GM12801 (cell line): ENCODE measurements at regions not wholly inside any gene's neighbourhood (a gene's known extent, or its start where the extent isn't known, plus 50 kb on each side); places are given as distances from the start of the nearest gene placed in this dataset.

Source experiments
- CTCF ChIP-seq: IDR thresholded peaks from one replicate; pipeline ENCODE4 v1.5.1; 2011; ENCODE audit warnings: control low read depth; ENCODE audit not compliant: insufficient read length; ENCODE audit errors: extremely low read depth

GRCh38 chr5:8710426-8710930, 835.4 kb downstream of the SEMA5A start:
- no peak for TF ChIP-seq CTCF

- no peak for TF ChIP-seq CTCF
Measured at GRCh38 chr5:8714198-8714597, 831.7 kb downstream of the SEMA5A start.

- no peak for TF ChIP-seq CTCF
Measured at GRCh38 chr5:8714861-8715260, 831.0 kb downstream of the SEMA5A start.

- TF ChIP-seq CTCF = no peak
Measured at GRCh38 chr5:8719796-8720195, 826.1 kb downstream of the SEMA5A start.

- TF ChIP-seq CTCF = no peak
Measured at GRCh38 chr5:8720506-8720905, 825.4 kb downstream of the SEMA5A start.

- TF ChIP-seq CTCF = no peak
Measured at GRCh38 chr5:8721536-8721935, 824.3 kb downstream of the SEMA5A start.

- no peak for TF ChIP-seq CTCF
Measured at GRCh38 chr5:8726383-8727036, 819.4 kb downstream of the SEMA5A start.
